GM12875 (cell line): ENCODE measurements at regions not wholly inside any gene's neighbourhood (a gene's known extent, or its start where the extent isn't known, plus 50 kb on each side); places are given as distances from the start of the nearest gene placed in this dataset.

Experiments
- H3K4me3 ChIP-seq: one replicate; pipeline ENCODE4 v1.5.1; 2011; ENCODE audit warnings: low read depth, low read length, control low read depth
- TF ChIP-seq, protein P1 (sequence below): IDR thresholded peaks from 2 replicates; pipeline ENCODE4 v1.5.1; 2011; ENCODE audit warnings: low read depth, mild to moderate bottlenecking, control low read depth, inconsistent platforms, low read length, moderate library complexity, borderline replicate concordance; ENCODE audit not compliant: insufficient read depth

DNA sequence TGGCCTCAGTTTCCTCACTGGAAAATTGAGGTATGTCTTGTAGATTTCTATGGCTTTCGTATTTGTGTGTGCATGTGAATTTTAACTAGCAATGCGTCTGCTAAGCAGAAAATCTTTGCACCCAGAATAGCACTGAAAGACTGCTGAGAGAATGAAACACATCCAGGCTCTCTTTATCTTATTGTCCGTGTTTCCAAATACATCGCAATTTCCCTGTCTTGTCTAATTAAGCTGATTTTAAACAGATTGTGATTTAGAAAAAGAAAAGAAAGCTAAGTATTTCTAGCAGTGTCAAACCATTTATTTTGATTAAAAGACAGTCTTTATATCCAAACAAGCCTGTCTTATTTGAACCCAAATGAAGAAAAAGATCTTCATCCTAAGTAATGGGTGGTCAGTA, 168.6 kb downstream of the PMP22 start:
- H3K4me3 ChIP-seq: no peak overlapping the region
- TF ChIP-seq, protein P1, sequence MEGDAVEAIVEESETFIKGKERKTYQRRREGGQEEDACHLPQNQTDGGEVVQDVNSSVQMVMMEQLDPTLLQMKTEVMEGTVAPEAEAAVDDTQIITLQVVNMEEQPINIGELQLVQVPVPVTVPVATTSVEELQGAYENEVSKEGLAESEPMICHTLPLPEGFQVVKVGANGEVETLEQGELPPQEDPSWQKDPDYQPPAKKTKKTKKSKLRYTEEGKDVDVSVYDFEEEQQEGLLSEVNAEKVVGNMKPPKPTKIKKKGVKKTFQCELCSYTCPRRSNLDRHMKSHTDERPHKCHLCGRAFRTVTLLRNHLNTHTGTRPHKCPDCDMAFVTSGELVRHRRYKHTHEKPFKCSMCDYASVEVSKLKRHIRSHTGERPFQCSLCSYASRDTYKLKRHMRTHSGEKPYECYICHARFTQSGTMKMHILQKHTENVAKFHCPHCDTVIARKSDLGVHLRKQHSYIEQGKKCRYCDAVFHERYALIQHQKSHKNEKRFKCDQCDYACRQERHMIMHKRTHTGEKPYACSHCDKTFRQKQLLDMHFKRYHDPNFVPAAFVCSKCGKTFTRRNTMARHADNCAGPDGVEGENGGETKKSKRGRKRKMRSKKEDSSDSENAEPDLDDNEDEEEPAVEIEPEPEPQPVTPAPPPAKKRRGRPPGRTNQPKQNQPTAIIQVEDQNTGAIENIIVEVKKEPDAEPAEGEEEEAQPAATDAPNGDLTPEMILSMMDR: no peak

DNA sequence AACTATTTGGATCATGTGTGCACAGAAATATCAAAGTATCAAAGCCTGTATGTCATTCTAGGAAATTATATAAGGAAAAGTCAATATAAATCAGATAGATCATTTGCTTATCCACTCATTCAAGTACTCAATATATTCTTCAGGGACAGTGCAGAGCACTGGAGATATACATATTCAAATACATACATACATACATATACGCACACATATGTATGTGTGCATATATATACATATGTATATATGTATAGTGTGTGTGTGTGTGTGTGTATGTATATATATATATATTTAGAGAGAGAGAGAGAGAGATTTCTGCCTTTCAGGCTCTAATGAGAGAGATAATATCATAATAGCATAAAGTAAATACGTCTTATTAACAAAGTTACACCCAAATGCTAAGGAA, 169.2 kb downstream of the PMP22 start:
- no peak overlapping the region for H3K4me3 ChIP-seq
- TF ChIP-seq, protein P1: no peak

DNA sequence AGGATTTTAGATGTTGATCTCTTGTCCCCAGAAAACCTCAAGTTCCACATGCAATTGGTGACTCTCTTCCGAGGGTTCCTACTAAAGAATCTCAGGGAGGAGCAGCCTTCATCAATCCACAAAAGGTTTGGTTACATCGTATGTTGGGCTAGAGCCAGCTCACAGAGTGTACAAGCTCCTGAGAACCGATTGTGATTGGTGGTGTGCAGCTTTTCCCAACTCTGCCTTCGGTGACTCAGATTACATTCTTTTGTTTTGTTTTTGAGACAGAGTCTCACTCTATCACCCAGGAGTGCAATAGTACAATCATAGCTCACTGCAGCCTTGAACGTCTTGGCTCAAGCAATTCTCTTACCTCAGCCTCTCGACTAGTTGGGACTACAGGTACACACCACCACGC, 172.4 kb downstream of the PMP22 start:
- no peak overlapping the region for H3K4me3 ChIP-seq
- TF ChIP-seq, protein P1: no peak

DNA sequence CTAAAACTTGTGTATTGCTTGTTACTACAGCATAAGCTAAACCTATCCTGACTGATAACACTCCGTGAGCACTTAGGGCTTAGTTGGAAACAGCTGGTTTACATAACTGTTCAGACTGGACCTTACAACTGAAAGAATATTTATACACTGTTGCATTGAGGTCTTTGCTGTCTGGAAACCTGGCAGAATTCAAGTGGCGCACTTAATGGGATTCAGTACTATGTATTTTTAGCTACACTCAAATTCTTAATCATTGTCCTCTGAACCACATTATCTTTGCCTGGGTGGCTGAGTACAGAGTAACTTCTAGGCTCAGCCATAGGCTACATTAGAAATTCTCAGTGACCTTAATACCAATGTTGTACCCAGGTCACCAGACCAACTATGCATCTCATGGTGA, 172.9 kb downstream of the PMP22 start:
- TF ChIP-seq, protein P1: no peak

GRCh38 chr17:15091825-15092224, 173.3 kb downstream of the PMP22 start:
- TF ChIP-seq, protein P1: 0 out of 2 replicates have a peak, but pooled peaks have one; percentile 5

More for the DNA sequence above, 172.9 kb downstream of the PMP22 start:
- H3K4me3 ChIP-seq: no peak overlapping the region

GRCh38 chr17:15090533-15090932, 174.6 kb downstream of the PMP22 start:
- TF ChIP-seq, protein P1: no peak
- H3K4me3 ChIP-seq: no peak overlapping the region

More at GRCh38 chr17:15091825-15092224, 173.3 kb downstream of the PMP22 start:
- no peak overlapping the region for H3K4me3 ChIP-seq

DNA sequence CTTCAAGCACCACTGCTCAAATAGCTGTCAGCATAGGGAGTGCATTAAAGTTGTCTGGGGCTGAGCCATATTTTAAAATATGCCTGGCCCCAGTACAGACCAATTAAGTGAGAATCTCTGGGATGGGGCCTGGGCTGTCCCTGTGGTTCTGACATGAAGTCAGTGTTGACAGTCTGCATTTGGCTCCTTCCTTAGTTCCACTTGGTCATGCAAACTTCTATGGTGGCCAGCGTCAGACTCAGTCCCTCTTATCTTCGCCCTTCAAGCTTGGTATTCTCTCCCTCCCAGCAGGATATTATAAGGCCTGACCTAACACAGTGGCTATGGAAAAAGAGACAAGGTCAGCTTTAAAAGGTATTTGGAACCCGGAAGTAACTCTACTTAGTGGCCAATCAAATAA, 177.2 kb downstream of the PMP22 start:
- TF ChIP-seq, protein P1: no peak
- no peak overlapping the region for H3K4me3 ChIP-seq
